ENCODE measurements at regions not wholly inside any gene's neighbourhood (a gene's known extent, or its start where the extent isn't known, plus 50 kb on each side); places are given as distances from the start of the nearest gene placed in this dataset.

- TF ChIP-seq CTCF (IDR thresholded peaks at IDR 0.05), result no peak
- TF ChIP-seq EZH2 (IDR thresholded peaks at IDR 0.05), result no peak
Observed at GRCh38 chr7:38066391-38066790, 111.7 kb upstream of the STARD3NL start.

Measured in neural progenitor cell (in vitro differentiated cells).